ENCODE measurements at regions not wholly inside any gene's neighbourhood (a gene's known extent, or its start where the extent isn't known, plus 50 kb on each side); places are given as distances from the start of the nearest gene placed in this dataset.

GRCh38 chr3:154749514-154749913 lies 319.5 kb upstream of the GPR149 start (continued):
- no peak for TF ChIP-seq TFCP2L1 (CRISPR knock-in tag; IDR thresholded peaks at IDR 0.05)

DNA sequence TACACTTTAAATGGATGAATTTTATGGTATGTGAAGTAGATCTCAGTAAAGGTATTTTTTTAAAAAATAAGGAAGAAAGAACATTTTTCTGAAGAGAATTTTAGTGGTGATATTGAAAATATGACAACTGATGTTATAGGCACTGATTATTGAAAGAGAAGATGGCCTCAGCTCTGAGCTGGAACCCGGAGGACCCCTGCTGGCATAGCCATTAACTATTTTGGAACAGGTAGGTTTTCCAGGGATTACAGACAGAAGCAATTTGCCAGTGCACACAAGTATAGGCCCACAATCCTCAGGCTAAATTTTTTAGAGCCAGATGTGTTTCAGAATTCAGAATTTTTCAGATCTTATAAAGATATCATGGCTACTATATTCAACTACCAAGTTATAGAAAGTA lies 315.9 kb upstream of the GPR149 start:
- CTCF ChIA-PET = no interaction called here
- FAIRE-seq (no peak), ATAC-seq (no peak), DNase-seq (ENCODE audit: low read depth in 1 of 2, low spot score in 1 of 2) (no peak)
- Histone ChIP-seq H3K9me3 (no peaks in the 10 kb centered on the region), H3K4me2 (no peak overlapping the region), H3K4me1 (no peaks in the 10 kb centered on the region), H3K27ac (no peak overlapping the region), H3K4me3 (no peak overlapping the region)
- POLR2A ChIA-PET = no interaction called here
- no peak for TF ChIP-seq EHF (CRISPR knock-in tag; IDR thresholded peaks at IDR 0.05)
- TF ChIP-seq RAD21 (conservative IDR thresholded peaks at IDR 0.05 in 1 of 2, IDR thresholded peaks at IDR 0.05 in 1 of 2) = peak in 1 of 2 experiments; percentile 23; a peak in 2 of 5 replicates
- TF ChIP-seq, protein P1, sequence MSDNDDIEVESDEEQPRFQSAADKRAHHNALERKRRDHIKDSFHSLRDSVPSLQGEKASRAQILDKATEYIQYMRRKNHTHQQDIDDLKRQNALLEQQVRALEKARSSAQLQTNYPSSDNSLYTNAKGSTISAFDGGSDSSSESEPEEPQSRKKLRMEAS (IDR thresholded peaks at IDR 0.05) = no peak
- 0% methylated on average over 1 of the region's 1 CpG for WGBS (ENCODE audit: missing lambda C conversion rate)

DNA sequence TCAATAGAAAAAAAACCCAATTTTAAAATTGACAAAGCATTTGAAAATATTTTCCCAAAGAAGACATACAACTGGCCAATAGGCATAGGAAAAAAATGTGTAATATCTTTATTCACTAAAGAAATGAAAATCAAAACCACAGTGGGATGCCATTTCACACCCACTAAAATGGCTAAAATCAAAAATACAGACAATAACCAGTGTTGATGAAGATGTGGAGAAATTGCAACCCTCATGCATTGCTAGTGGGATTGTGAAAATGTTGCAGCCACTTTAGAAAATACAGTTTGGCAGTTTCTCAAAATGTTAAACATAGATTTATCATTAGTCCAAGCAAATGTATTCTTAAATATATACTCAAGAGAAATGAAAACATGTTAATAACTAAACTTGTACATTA lies 315.1 kb upstream of the GPR149 start:
- ATAC-seq (no peak), FAIRE-seq (no peak), DNase-seq (ENCODE audit: low read depth in 1 of 2, low spot score in 1 of 2) (no peak)
- TF ChIP-seq, protein P2, sequence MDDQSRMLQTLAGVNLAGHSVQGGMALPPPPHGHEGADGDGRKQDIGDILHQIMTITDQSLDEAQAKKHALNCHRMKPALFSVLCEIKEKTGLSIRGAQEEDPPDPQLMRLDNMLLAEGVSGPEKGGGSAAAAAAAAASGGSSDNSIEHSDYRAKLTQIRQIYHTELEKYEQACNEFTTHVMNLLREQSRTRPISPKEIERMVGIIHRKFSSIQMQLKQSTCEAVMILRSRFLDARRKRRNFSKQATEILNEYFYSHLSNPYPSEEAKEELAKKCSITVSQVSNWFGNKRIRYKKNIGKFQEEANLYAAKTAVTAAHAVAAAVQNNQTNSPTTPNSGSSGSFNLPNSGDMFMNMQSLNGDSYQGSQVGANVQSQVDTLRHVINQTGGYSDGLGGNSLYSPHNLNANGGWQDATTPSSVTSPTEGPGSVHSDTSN (IDR thresholded peaks at IDR 0.05) = no peak
- TF ChIP-seq BHLHE40 (IDR thresholded peaks at IDR 0.05; ENCODE audit: low read depth, low read length) (no peak), USF2 (IDR thresholded peaks at IDR 0.05) (no peak), TP53 (CRISPR knock-in tag; IDR thresholded peaks at IDR 0.05) (no peak), CHD2 (IDR thresholded peaks at IDR 0.05; ENCODE audit: low read length, partially characterized antibody) (no peak), POLR2AphosphoS2 (conservative IDR thresholded peaks at IDR 0.05; ENCODE audit: low read length) (no peak), FOXS1 (CRISPR knock-in tag; IDR thresholded peaks at IDR 0.05) (no peak), CBX8 (IDR thresholded peaks at IDR 0.05) (no peak), RFX5 (IDR thresholded peaks at IDR 0.05) (no peak), ZNF302 (CRISPR knock-in tag; IDR thresholded peaks at IDR 0.05) (no peak), REST (IDR thresholded peaks at IDR 0.05) (no peak)
- TF ChIP-seq, protein P3, sequence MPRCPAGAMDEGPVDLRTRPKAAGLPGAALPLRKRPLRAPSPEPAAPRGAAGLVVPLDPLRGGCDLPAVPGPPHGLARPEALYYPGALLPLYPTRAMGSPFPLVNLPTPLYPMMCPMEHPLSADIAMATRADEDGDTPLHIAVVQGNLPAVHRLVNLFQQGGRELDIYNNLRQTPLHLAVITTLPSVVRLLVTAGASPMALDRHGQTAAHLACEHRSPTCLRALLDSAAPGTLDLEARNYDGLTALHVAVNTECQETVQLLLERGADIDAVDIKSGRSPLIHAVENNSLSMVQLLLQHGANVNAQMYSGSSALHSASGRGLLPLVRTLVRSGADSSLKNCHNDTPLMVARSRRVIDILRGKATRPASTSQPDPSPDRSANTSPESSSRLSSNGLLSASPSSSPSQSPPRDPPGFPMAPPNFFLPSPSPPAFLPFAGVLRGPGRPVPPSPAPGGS (IDR thresholded peaks at IDR 0.05) = no peak
- POLR2A ChIA-PET = no interaction called here
- no peak overlapping the region for H3K4me2 ChIP-seq
- no peaks in the 10 kb centered on the region for H3K9me3 ChIP-seq
- CTCF ChIA-PET = no interaction called here
- H3K4me3 ChIP-seq = no peak overlapping the region
- no peak overlapping the region for H3K27ac ChIP-seq
- H3K4me1 ChIP-seq = no peaks in the 10 kb centered on the region

GRCh38 chr3:154743418-154743817 lies 313.4 kb upstream of the GPR149 start:
- Histone ChIP-seq H3K9me3 (no peaks in the 10 kb centered on the region), H3K27ac (no peak overlapping the region), H3K4me2 (no peak overlapping the region), H3K4me3 (no peak overlapping the region), H3K4me1 (no peaks in the 10 kb centered on the region)
- TF ChIP-seq RARB (CRISPR knock-in tag; IDR thresholded peaks at IDR 0.05) = no peak
- TF ChIP-seq SMC3 (IDR thresholded peaks at IDR 0.05) = no peak
- TF ChIP-seq MAFK (IDR thresholded peaks at IDR 0.05; ENCODE audit: partially characterized antibody) = peak; percentile 94
- FAIRE-seq (no peak), DNase-seq (ENCODE audit: low read depth in 1 of 2, low spot score in 1 of 2) (no peak), ATAC-seq (no peak)
- POLR2A ChIA-PET = no interaction called here
- CTCF ChIA-PET = no interaction called here

All from A549 (cell line).